ENCODE measurements at regions not wholly inside any gene's neighbourhood (a gene's known extent, or its start where the extent isn't known, plus 50 kb on each side); places are given as distances from the start of the nearest gene placed in this dataset.

- H2AK5ac ChIP-seq (ENCODE audit: low read depth, low read length), result no peak overlapping the region
- H2BK5ac ChIP-seq (ENCODE audit: low read length), result no peak overlapping the region
- H3K9me3 ChIP-seq (replicated peaks in 1 of 2; ENCODE audit: control insufficient read depth in 2 of 2, insufficient read depth in 1 of 2, low read depth in 1 of 2, low read length in 2 of 2), result no peaks in the 10 kb centered on the region
- H4K91ac ChIP-seq (ENCODE audit: low read depth, low read length, poor library complexity), result no peak overlapping the region
- no CpG with 5 or more reads among the region's 4 CpGs for WGBS, 2 donors (ENCODE audit: extremely low coverage in 2 of 2, insufficient read length in 2 of 2, insufficient replicate concordance in 1 of 2)
- no peaks in the 10 kb centered on the region for H3K36me3 ChIP-seq (replicated peaks in 1 of 2; ENCODE audit: control insufficient read depth in 2 of 2, insufficient read depth in 2 of 2, low read length in 2 of 2)
- no peaks in the 10 kb centered on the region for H3K79me1 ChIP-seq (ENCODE audit: low read depth, low read length)
- H3K4ac ChIP-seq (ENCODE audit: low read length), result no peak overlapping the region
- H4K8ac ChIP-seq (ENCODE audit: low read depth, low read length), result no peak overlapping the region
- no peak overlapping the region for H2AFZ ChIP-seq (ENCODE audit: low read length)
- no peaks in the 10 kb centered on the region for H3K4me1 ChIP-seq (ENCODE audit: control insufficient read depth in 2 of 2, insufficient read depth in 1 of 2, low read depth in 1 of 2, low read length in 2 of 2)
- no peak overlapping the region for H3K14ac ChIP-seq (ENCODE audit: low read length)
- H2BK120ac ChIP-seq (ENCODE audit: low read depth, low read length), result no peak overlapping the region
- no peak overlapping the region for H3K9ac ChIP-seq (ENCODE audit: low read depth, low read length, poor library complexity)
- no peak for DNase-seq (ENCODE audit: low spot score)
- no peaks in the 10 kb centered on the region for H3K27me3 ChIP-seq (ENCODE audit: control insufficient read depth in 3 of 3, insufficient read depth in 3 of 3, low read depth in 1 of 3, low read length in 3 of 3)
- no peak overlapping the region for H2BK15ac ChIP-seq (ENCODE audit: low read length)
- H3K4me2 ChIP-seq (ENCODE audit: insufficient read depth, low read length, poor library complexity, severe bottlenecking), result no peak overlapping the region
- no peak overlapping the region for H3K27ac ChIP-seq (replicated peaks; ENCODE audit: low read length)
- H3K18ac ChIP-seq (ENCODE audit: low read length), result no peak overlapping the region
- H3K4me3 ChIP-seq (ENCODE audit: low read length in 2 of 2), result no peak overlapping the region
- H2BK12ac ChIP-seq (ENCODE audit: low read length), result no peak overlapping the region
- no peak overlapping the region for H3K23ac ChIP-seq (ENCODE audit: low read depth, low read length, poor library complexity)
Observed at GRCh38 chr11:81365496-81365895, 1368.2 kb downstream of the FAM181B start.

GRCh38 chr11:81359476-81359875 lies 1374.2 kb downstream of the FAM181B start:
- WGBS, 2 donors (ENCODE audit: extremely low coverage in 2 of 2, insufficient read length in 2 of 2, insufficient replicate concordance in 1 of 2), result no CpG with 5 or more reads among the region's 6 CpGs
- no peak for DNase-seq (ENCODE audit: low spot score)

GRCh38 chr11:81345609-81346008 lies 1388.1 kb downstream of the FAM181B start:
- H3K27me3 ChIP-seq (ENCODE audit: control insufficient read depth in 3 of 3, insufficient read depth in 3 of 3, low read depth in 1 of 3, low read length in 3 of 3), result no peaks in the 10 kb centered on the region
- peaks cover 0 to 5% of the 10 kb centered on the region in 2 donors for H3K4me1 ChIP-seq (ENCODE audit: control insufficient read depth in 2 of 2, insufficient read depth in 1 of 2, low read depth in 1 of 2, low read length in 2 of 2)
- no peak overlapping the region for H3K4me2 ChIP-seq (ENCODE audit: insufficient read depth, low read length, poor library complexity, severe bottlenecking)
- H2AK5ac ChIP-seq (ENCODE audit: low read depth, low read length), result no peak overlapping the region
- H2AFZ ChIP-seq (ENCODE audit: low read length), result no peak overlapping the region
- no peak for DNase-seq (ENCODE audit: low spot score)
- no peak overlapping the region for H3K14ac ChIP-seq (ENCODE audit: low read length)
- no peak overlapping the region for H3K23ac ChIP-seq (ENCODE audit: low read depth, low read length, poor library complexity)
- no peak overlapping the region for H2BK12ac ChIP-seq (ENCODE audit: low read length)
- H2BK120ac ChIP-seq (ENCODE audit: low read depth, low read length), result no peak overlapping the region
- no peak overlapping the region for H2BK15ac ChIP-seq (ENCODE audit: low read length)
- no peak overlapping the region for H3K4me3 ChIP-seq (ENCODE audit: low read length in 2 of 2)
- H3K18ac ChIP-seq (ENCODE audit: low read length), result no peak overlapping the region
- WGBS, 2 donors (ENCODE audit: extremely low coverage in 2 of 2, insufficient read length in 2 of 2, insufficient replicate concordance in 1 of 2), result no CpG with 5 or more reads among the region's 6 CpGs
- H4K91ac ChIP-seq (ENCODE audit: low read depth, low read length, poor library complexity), result no peak overlapping the region
- no peaks in the 10 kb centered on the region for H3K36me3 ChIP-seq (replicated peaks in 1 of 2; ENCODE audit: control insufficient read depth in 2 of 2, insufficient read depth in 2 of 2, low read length in 2 of 2)
- no peaks in the 10 kb centered on the region for H3K9me3 ChIP-seq (replicated peaks in 1 of 2; ENCODE audit: control insufficient read depth in 2 of 2, insufficient read depth in 1 of 2, low read depth in 1 of 2, low read length in 2 of 2)
- no peak overlapping the region for H3K27ac ChIP-seq (replicated peaks; ENCODE audit: low read length)
- H3K79me1 ChIP-seq (ENCODE audit: low read depth, low read length), result no peaks in the 10 kb centered on the region
- H3K4ac ChIP-seq (ENCODE audit: low read length), result no peak overlapping the region
- H2BK5ac ChIP-seq (ENCODE audit: low read length), result no peak overlapping the region
- H4K8ac ChIP-seq (ENCODE audit: low read depth, low read length), result no peak overlapping the region
- H3K9ac ChIP-seq (ENCODE audit: low read depth, low read length, poor library complexity), result no peak overlapping the region

More at GRCh38 chr11:81359476-81359875, 1374.2 kb downstream of the FAM181B start:
- Histone ChIP-seq H2BK5ac (ENCODE audit: low read length) (no peak overlapping the region), H3K27me3 (ENCODE audit: control insufficient read depth in 3 of 3, insufficient read depth in 3 of 3, low read depth in 1 of 3, low read length in 3 of 3) (no peaks in the 10 kb centered on the region), H3K4me2 (ENCODE audit: insufficient read depth, low read length, poor library complexity, severe bottlenecking) (no peak overlapping the region), H3K23ac (ENCODE audit: low read depth, low read length, poor library complexity) (no peak overlapping the region), H3K4me1 (ENCODE audit: control insufficient read depth in 2 of 2, insufficient read depth in 1 of 2, low read depth in 1 of 2, low read length in 2 of 2) (no peaks in the 10 kb centered on the region), H3K79me1 (ENCODE audit: low read depth, low read length) (no peaks in the 10 kb centered on the region), H2BK15ac (ENCODE audit: low read length) (no peak overlapping the region), H2AFZ (ENCODE audit: low read length) (no peak overlapping the region), H3K4ac (ENCODE audit: low read length) (no peak overlapping the region), H3K9me3 (replicated peaks in 1 of 2; ENCODE audit: control insufficient read depth in 2 of 2, insufficient read depth in 1 of 2, low read depth in 1 of 2, low read length in 2 of 2) (no peaks in the 10 kb centered on the region), H3K4me3 (ENCODE audit: low read length in 2 of 2) (no peak overlapping the region), H3K18ac (ENCODE audit: low read length) (no peak overlapping the region), H3K36me3 (replicated peaks in 1 of 2; ENCODE audit: control insufficient read depth in 2 of 2, insufficient read depth in 2 of 2, low read length in 2 of 2) (no peaks in the 10 kb centered on the region), H2BK12ac (ENCODE audit: low read length) (no peak overlapping the region), H4K8ac (ENCODE audit: low read depth, low read length) (no peak overlapping the region), H3K9ac (ENCODE audit: low read depth, low read length, poor library complexity) (no peak overlapping the region), H2BK120ac (ENCODE audit: low read depth, low read length) (no peak overlapping the region), H3K27ac (replicated peaks; ENCODE audit: low read length) (no peak overlapping the region), H3K14ac (ENCODE audit: low read length) (no peak overlapping the region), H4K91ac (ENCODE audit: low read depth, low read length, poor library complexity) (no peak overlapping the region), H2AK5ac (ENCODE audit: low read depth, low read length) (no peak overlapping the region)

GRCh38 chr11:81342966-81343365 lies 1390.7 kb downstream of the FAM181B start:
- Histone ChIP-seq H3K27me3 (ENCODE audit: control insufficient read depth in 3 of 3, insufficient read depth in 3 of 3, low read depth in 1 of 3, low read length in 3 of 3) (no peaks in the 10 kb centered on the region), H3K14ac (ENCODE audit: low read length) (no peak overlapping the region), H4K8ac (ENCODE audit: low read depth, low read length) (no peak overlapping the region), H3K4ac (ENCODE audit: low read length) (no peak overlapping the region), H2BK12ac (ENCODE audit: low read length) (no peak overlapping the region), H3K27ac (replicated peaks; ENCODE audit: low read length) (peak overlapping the region; percentile 25), H2BK15ac (ENCODE audit: low read length) (no peak overlapping the region), H3K79me1 (ENCODE audit: low read depth, low read length) (no peaks in the 10 kb centered on the region), H2BK5ac (ENCODE audit: low read length) (no peak overlapping the region), H2AK5ac (ENCODE audit: low read depth, low read length) (no peak overlapping the region), H3K18ac (ENCODE audit: low read length) (no peak overlapping the region), H3K4me3 (ENCODE audit: low read length in 2 of 2) (no peak overlapping the region), H2BK120ac (ENCODE audit: low read depth, low read length) (no peak overlapping the region), H4K91ac (ENCODE audit: low read depth, low read length, poor library complexity) (no peak overlapping the region), H2AFZ (ENCODE audit: low read length) (no peak overlapping the region), H3K9me3 (replicated peaks in 1 of 2; ENCODE audit: control insufficient read depth in 2 of 2, insufficient read depth in 1 of 2, low read depth in 1 of 2, low read length in 2 of 2) (no peaks in the 10 kb centered on the region), H3K4me1 (ENCODE audit: control insufficient read depth in 2 of 2, insufficient read depth in 1 of 2, low read depth in 1 of 2, low read length in 2 of 2) (peaks cover 0 to 5% of the 10 kb centered on the region in 2 donors), H3K36me3 (replicated peaks in 1 of 2; ENCODE audit: control insufficient read depth in 2 of 2, insufficient read depth in 2 of 2, low read length in 2 of 2) (no peaks in the 10 kb centered on the region), H3K23ac (ENCODE audit: low read depth, low read length, poor library complexity) (no peak overlapping the region), H3K4me2 (ENCODE audit: insufficient read depth, low read length, poor library complexity, severe bottlenecking) (no peak overlapping the region), H3K9ac (ENCODE audit: low read depth, low read length, poor library complexity) (no peak overlapping the region)
- DNase-seq (ENCODE audit: low spot score), result no peak
